HG03066 (cell line): ENCODE measurements at regions not wholly inside any gene's neighbourhood (a gene's known extent, or its start where the extent isn't known, plus 50 kb on each side); places are given as distances from the start of the nearest gene placed in this dataset.

ENCODE experiments used
- ATAC-seq: cut with Tn5 transposase; IDR thresholded peaks from one replicate; pipeline ENCODE4 v1.9.1; 2021; ENCODE audit warnings: low read depth; ENCODE audit not compliant: unreplicated experiment

DNA sequence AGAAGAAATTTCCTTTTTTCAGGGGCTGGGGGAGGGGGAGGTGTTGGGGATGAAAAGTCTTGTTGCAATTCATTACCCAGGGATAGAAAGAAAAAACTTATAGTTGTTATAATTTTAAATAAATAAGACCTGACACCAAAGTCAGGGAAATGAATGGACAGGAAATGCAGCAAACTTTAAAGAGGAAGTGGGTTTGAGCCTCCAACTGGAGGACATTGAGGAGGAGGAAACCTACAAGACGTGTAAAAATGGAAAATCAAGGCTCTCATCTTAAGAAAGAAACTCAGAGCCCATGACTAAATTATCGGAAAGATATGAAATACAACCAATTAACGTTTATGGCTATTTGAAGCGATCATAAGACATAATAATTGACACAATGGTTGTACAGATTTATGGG is 54.4 kb downstream of the NIBAN1 start:
- ATAC-seq, result no peak

DNA sequence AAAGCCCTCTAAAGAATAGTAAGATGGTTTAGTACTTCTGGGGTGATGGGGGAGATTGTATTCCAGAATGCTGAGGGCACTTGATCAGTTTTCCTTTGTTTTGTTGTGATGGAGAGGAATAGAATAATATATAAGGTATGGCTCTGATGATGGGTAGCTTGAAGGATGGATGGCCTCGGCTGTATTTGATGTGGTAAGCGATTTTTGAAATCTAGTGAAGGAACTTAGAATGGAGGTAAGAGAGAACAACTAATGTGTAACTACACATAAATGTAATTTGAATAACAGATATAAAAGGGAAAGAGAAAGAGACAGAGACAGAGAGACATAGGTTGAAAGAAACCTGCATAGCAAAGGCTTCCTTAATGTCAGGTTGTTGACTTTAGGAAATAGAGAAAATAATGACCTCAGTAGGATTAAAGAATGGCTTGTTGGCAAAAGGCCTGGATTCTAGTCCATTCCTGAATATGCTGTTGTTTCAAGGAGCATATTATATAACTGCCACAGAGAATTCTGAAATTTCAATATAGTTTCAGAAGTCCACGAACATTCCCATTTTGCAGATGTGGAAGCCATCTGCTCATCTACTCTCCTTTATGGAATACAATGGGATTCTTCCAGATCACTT is 58.7 kb downstream of the NIBAN1 start:
- no peak for ATAC-seq

DNA sequence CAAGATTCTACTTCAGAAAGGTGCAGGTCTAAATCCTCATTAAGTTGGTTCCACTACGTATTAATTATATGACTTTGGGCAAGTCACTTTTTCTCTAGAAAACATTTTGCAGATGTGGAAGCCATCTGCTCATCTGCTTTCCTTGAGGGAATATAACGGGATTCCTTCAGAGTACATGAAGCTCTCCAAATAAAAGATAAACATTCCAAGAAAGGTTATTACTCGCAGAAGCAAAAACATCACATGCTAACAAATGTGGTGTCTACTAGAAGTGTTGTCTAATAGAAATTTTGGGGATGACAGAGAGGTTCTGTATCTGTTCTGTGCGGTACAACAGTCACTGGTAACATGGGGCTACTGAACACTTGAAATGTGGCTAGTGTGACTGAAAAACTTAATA is 60.2 kb downstream of the NIBAN1 start:
- no peak for ATAC-seq

DNA sequence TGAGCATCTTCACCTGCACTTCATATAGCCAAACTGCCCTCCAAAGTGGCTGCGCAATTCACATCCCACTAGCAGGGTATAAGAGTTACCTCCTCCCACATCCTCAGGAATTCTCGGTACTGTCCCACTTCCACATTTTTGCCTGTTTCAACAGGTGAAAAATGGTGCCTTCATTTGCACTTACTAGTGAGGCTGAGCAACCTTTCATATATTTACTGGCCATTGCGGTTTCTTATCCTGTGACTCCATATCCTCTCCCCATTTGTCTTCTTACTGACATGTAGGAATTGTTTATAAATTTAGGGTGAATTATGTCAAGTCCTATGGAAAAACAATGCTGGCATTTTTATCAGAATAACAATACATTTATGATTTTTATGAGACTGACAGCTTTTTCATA is 61.9 kb downstream of the NIBAN1 start:
- ATAC-seq, result no peak

DNA sequence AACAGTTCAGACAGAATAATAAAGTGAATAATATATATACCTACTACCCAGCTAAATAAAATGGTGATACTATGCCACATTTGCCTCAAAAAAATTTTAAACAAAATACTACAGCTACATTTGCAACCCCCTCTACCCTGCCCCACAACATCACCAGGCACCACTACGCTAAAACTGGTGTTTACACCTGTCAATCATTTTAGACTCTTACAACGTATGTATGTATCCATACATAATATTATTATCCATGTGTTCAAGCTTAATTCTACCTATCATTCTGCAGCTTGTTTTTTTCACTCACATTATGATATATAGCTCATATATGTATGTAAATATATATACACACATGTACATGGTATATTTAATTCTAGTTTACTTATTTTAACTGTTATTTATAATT is 62.5 kb downstream of the NIBAN1 start:
- ATAC-seq, result no peak

DNA sequence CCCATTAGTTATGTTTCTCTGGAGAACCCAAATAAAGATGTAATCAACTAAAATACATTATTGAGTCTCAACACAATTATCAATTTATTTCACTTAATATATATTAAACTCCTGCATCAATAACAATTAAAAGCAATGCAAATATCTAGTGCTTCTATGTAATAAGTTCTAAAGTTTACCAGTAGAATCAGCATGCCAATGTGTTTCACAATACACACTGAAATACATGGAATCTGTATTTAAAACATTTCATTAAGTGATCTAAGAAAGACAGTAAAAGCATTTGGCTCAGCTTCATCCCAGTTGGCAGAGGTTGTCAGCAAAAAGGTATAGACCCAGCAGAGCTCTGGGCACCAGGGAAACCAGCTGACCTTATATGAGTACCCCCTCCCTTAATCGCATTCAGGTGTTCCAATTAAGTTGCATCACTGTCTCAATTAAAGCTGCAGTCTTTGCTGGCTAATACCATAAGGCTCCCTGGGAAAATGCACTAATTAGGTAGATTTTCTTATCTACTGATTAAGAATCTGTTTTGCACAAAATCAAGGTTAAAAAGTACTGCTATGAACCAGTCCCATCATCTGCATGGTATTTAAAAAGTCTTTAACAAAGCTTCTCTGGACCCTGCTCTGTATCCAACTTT is 63.1 kb downstream of the NIBAN1 start:
- no peak for ATAC-seq

DNA sequence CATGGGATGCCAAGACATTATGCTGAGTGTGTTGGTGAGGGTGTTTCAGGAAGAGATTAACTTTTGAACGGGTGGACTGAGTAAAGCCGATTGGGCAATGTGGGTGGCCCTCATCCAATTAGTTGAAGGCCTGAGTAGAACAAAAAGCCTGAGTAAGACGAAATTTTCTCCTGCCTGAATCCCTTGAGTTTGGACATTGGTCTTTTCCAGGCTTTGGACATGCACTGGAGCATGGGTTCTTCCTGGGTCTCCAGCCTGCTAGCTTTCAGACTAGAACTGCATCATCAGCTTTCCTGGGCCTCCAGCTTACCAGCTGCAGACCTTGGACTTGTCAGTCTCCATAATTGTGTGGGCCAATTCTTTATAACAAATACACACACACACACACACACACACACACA is 63.6 kb downstream of the NIBAN1 start:
- no peak for ATAC-seq

DNA sequence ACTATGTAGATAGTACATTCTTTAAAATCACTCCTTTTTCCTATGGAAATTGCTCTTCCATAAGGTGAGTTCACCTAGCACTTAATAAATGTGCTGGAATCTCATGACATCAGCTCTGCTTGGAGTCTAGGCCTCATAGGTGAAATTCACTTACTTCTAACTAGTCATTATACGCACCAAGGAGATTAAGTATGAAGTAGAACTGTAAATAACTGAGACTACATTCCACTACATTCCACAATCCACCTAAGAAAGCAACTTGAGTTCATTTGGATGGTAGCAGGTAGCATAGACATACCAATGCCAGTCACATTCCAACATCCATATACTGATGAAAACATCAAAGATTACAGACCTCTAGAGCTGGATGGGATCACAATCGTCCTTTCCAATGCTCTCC is 64.3 kb downstream of the NIBAN1 start:
- ATAC-seq, result no peak

DNA sequence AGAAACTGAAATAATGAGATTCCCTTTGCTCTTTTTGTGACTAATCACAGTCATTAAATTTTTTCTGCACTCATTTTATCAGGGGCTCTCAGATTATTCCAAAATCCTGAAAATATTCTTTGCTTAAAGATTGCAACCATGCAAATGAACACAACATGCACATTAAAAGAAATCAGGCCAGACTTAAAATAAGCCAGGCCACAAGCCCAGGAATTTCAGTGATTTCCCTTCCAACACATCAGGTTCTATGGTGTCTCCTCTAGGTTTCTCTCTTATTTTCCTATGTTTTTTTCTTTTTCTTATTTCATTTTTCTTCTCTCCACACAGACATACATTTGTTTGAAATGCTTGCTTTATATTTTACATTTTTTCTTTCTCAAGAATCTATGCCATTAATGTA is 65.3 kb downstream of the NIBAN1 start:
- no peak for ATAC-seq

DNA sequence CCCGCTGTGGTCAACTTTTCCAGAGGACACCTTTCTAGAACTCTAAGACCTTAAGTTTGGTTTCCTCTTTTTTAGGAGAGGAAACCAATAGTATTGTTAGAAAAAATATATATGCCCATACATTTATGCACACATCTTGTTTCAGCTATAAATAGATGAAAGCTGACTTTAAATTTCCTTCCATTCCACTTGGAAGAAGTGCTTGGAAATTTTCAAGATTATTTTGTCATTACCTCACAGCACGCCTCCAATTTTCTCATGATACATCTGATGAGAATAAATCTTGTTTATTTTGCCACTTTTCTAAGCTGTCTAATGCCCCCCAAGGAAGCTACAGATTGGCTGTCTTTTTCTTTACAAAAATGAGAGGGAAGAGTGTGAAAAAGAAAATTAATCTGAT is 65.8 kb downstream of the NIBAN1 start:
- ATAC-seq, result no peak

DNA sequence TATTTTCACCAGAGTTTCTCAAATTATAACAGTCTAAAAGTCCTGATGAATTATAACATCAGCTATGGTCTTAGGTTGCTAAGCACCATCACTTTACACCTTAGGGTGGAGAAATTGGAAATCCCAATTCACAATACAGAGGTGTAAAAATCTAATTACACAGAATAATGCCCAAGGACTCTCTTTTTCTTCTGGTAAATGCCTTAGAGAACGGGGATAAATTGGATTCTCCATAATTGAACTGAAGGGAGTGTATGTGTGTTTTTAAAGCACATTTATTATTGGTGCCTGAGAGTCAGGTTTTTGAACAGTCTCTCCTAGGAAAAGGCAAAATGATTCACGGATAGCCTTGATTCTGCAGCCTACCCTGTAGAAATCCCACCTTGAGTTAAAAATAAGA is 66.8 kb downstream of the NIBAN1 start:
- no peak for ATAC-seq

DNA sequence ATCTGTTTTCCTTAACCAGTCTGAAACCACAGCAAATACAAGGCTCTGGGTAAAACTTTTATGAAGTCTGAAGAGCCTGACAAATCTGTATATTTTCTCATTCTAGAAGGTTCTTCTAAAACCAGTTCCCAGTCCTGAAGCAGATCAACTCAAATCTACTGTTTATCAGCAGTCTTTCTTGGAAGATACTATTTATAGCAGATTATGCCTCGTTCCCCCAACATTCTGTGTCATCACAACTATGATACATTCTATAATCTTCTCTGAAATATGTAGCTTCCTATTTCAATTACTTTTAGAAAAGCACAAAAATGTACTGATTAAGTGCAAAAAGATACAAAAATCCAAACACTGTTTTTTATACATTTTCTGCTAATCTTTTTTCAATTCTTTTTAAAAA is 67.5 kb downstream of the NIBAN1 start:
- no peak for ATAC-seq

DNA sequence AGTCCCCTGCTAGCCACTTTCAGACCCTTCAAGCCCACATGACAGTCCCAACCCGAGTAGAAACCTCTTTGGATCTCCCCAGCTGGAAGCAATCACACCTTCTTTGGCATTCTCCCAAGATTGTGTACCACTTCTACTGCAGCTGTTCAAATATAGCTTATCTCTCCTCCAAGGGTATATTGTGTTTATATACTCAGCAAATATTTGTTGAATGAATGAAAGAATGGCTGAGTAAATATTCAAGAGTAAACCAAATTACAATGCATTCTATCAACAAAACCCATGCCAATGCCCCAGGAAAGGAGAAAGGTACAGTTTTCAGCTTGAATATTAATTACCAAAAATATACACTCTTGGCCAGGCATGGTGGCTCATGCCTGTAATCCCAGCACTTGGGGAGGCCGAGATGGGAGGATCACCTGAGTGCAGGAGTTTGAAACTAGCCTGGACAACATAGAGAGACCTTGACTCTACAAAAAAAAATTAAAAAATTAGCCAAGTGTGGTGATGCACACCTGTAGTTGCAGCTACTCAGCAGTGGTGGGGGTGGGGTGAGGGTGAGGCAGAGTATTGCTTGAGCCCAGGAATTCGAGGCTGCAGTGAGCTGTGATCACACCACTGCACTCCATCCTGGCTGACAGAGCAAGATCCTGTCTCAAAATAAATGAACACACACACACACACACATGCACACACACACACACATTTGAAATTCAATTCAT is 68.5 kb downstream of the NIBAN1 start:
- no peak for ATAC-seq

DNA sequence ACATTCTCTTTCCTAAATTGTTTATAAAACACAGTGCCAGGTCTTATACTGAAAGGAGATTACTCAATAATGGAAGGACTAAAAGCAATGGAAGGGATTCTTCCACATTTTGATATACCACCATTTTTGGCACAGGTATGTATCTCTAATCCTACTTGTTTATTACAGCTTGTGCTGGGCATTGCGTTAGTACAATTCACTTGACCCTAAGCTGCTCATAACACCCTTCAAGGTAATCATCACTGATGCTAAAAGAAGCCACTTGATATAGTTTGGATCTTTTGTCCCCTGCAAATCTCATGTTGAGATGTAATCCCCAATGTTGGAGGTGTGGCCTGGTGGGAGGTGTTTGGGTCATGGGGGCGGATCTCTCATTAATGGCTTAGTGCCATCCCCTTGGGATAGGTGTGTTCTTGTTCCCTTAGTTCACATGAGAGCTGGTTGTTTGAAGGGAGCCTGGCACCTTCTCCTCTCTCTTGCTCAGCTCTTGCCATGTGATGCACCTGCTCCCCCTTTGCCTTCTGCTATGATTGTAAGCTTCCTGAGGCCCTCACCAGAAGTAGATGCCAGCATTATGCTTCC is 71.1 kb downstream of the NIBAN1 start:
- no peak for ATAC-seq

DNA sequence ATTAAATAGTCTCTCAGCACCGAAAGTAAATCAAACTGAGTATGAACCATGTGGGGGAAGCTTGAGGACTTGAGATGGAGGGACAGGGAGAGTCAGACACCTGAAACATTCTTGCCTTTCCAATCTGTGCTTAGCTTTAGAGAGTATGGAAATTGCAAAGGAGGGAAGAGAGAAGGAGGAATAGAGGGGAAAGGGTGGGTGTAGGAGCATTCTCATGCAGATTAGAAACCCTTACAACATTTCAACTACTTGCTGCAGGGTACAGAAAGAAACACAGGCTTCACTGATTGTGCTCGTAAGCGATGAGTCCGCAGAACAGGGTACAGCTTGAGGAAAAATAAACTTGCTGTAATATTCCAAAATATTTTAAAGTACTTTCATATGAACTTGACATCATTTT is 73.8 kb downstream of the NIBAN1 start:
- ATAC-seq, result no peak

DNA sequence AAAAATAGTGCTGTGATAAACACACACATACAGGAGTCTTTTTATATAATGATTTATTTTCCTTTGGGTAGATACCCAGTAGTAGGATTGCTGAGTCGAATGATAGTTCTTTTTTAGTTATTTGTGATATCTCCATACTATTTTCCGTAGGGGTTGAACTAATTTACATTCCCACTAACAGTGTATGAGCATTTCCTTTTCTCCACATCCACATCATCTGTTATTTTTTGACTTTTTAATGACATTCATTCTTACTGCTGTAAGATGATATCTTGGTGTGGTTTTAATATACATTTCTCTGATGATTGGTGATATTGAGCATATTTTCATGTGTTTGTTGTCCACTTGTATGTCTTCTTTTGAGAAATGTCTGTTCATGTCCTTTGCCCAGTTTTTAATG is 78.3 kb downstream of the NIBAN1 start:
- no peak for ATAC-seq

DNA sequence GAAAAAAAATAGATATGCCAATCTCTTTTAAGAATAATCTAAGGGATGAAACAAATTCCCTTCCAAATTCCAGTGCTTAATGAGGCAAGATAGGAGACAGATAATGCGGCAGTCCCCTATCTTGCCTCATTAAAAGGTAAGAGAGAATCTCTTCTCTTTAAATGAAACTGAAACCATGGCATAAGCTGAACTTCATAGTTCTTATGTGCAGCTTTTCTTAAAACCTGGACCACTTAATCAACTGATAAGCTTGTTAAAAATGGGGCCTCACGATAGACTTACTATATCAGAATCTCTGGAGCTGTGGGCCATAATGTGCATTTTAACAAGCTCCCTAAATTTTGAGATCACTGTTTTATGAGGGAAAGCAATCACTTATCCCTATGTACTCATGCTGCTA is 79.2 kb downstream of the NIBAN1 start:
- no peak for ATAC-seq

DNA sequence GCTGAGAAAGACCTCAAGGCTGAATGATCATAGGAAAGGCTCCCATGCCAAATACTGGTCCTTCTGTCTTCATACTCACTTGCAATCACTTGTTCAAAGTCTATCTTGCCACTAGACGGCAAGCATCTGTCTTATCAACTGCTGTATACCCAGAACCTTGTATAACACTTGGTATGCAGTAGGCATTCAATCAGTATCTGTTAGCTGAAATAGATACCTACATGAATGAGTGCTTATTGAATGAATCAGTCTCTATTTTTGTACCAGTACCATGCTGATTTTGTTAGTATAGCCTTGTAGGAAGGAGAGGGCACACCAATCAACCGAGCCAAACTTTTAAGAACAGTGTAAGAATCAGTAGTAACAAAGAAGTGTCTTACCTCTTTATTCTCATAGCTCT is 80.6 kb downstream of the NIBAN1 start:
- ATAC-seq, result no peak

DNA sequence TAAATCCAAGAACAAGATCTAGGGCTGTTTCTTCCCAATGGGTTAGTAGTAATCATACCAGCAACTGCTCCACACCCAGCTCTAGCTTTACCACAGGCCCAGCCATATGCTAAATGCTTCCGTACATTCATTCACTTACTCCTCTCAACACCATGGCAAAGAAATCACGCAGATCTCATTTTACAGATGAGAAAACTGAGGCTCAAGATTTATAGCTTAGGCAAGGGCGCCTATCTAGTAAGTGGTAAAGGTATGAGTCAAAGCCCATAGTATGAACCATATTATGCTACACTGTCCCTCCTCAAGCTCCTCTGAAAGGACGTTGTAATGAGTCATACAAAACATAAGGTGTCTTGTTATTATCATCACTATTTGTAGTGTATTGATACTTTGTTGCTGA is 82.2 kb downstream of the NIBAN1 start:
- no peak for ATAC-seq

DNA sequence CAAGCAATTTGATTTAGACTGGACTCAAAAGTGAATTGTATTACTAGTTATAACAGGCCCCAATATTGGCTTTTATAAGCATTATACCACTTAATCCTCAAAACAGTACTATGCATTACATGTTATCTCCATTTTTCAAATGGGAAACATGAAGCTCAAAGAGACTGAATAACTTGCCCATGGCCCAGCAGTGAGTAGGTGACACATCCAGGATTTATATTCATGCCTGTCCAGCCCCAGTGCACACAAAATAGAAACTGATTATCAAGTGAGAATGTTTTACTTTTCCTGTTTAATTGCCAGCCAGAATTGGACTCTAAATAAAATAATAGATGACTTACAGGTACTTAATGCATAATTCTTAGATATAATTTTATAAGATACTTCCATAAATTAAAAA is 82.9 kb downstream of the NIBAN1 start:
- ATAC-seq, result no peak

DNA sequence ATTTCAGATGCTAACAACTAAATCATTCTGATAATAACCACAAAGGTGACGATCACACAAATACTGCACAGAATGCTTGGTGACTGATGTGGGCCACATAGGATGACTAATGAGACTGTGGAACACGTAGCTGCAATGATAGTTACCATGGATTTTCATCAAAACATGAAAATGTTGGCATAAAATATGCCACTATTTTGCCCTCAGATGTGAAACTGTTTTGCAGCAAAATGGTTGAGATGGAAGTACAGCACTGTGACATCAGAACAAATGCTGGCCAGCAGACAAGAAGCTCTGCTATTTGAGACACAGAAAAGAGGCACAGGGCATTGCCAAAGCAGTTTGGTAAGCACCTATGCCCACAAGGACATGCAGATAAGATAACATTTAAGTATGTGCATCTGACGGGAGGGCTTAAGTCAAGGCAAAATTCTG is 83.8 kb downstream of the NIBAN1 start:
- ATAC-seq, result no peak

DNA sequence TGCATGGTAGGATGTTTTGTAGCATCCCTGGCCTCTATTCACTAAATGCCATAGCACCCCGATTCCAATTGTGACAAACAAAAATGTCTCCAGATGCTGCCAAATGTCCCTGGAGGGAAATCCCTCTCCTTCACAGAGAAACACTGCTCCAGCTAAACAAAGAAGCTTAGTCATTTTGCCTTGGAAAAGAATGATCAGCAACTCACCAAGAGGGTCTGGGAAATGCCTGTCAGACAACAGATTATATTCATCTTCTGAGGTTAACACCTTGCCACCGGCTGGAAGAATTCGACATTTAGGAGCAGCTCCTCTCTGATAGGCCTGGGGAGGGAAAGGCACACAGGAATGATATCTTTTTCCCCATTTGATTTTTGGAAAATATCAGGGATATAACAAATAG is 84.4 kb downstream of the NIBAN1 start:
- no peak for ATAC-seq
